HCT116 (cell line): ENCODE measurements at regions not wholly inside any gene's neighbourhood (a gene's known extent, or its start where the extent isn't known, plus 50 kb on each side); places are given as distances from the start of the nearest gene placed in this dataset.

Experiments
- CEBPB ChIP-seq: IDR thresholded peaks from 2 replicates; pipeline ENCODE4 v1.6.1; 2012; ENCODE audit warnings: low read depth
- EZH2phosphoT487 ChIP-seq: fragments of 200-600 bp; IDR thresholded peaks from 2 replicates; pipeline ENCODE4 v1.6.1; 2018; ENCODE audit warnings: antibody characterized with exemption, borderline replicate concordance
- POLR2A ChIP-seq: IDR thresholded peaks from 2 replicates; pipeline ENCODE4 v1.7.0; 2011; ENCODE audit warnings: borderline replicate concordance; ENCODE audit not compliant: insufficient read depth, insufficient read length; ENCODE audit errors: extremely low read depth
- POLR2AphosphoS5 ChIP-seq: IDR thresholded peaks from 2 replicates; pipeline ENCODE4 v1.6.1; 2011; ENCODE audit warnings: mild to moderate bottlenecking, low read depth, low read length, moderate library complexity
- SRF ChIP-seq: IDR thresholded peaks from 2 replicates; pipeline ENCODE4 v1.6.1; 2012; ENCODE audit warnings: low read depth
- YY1 ChIP-seq: IDR thresholded peaks from 2 replicates; pipeline ENCODE4 v1.6.1; 2011; ENCODE audit warnings: low read length, low read depth, moderate library complexity, mild to moderate bottlenecking; ENCODE audit not compliant: insufficient replicate concordance; ENCODE audit errors: extremely low read depth
- ZNF274 ChIP-seq: fragments of 200-500 bp; sonication (Bioruptor generic); IDR thresholded peaks from 2 replicates; pipeline ENCODE4 v1.6.1; 2014; ENCODE audit warnings: mild to moderate bottlenecking, low read depth, low read length, inconsistent platforms
- TF ChIP-seq, protein P1 (sequence below), 3 experiments: fragments of 200-600 bp in 1 of 3; sonication (generic) in 1 of 3; IDR thresholded peaks in 2 of 3; conservative IDR thresholded peaks in 1 of 3; 2 replicates each; pipeline ENCODE4 v1.5.1; 2012 to 2017; ENCODE audit warnings: low read depth in 2 of 3, low read length in 2 of 3, antibody characterized with exemption in 1 of 3, borderline replicate concordance in 1 of 3, control low read depth in 1 of 3, mild to moderate bottlenecking in 1 of 3, mixed read lengths in 1 of 3, mixed run types in 1 of 3, moderate library complexity in 1 of 3; ENCODE audit not compliant: insufficient read depth in 1 of 3
- TF ChIP-seq, protein P2 (sequence below): IDR thresholded peaks from 2 replicates; pipeline ENCODE4 v1.6.1; 2012
- TF ChIP-seq, protein P3 (sequence below): IDR thresholded peaks from 2 replicates; pipeline ENCODE4 v1.6.1; 2012; ENCODE audit warnings: low read depth
- TF ChIP-seq, protein P4 (sequence below): IDR thresholded peaks from 2 replicates; pipeline ENCODE4 v1.6.1; 2012
- TF ChIP-seq, protein P5 (sequence below): IDR thresholded peaks from 2 replicates; pipeline ENCODE4 v1.6.1; 2011; ENCODE audit warnings: mild to moderate bottlenecking, low read length, moderate library complexity; ENCODE audit not compliant: insufficient replicate concordance; ENCODE audit errors: extremely low read depth

DNA sequence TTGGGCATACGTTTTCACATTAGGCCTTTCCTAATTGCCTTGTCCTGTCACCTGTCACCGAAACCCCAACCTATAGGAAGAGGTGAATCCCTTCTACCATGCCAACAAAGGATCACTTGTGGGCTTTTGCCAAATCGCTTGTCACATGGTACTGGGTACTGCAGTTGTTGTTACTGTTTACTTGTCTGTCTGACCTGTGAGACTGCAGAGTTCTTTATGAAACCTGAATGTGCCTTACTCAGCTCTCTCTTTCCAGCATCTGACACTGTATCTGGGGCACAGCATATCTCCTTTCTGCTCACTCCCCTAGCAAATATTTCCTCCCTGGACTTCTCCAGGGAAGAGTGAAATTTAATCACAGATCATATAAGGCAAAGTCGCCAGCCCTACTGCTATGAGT is 1272.4 kb downstream of the CDH8 start:
- TF ChIP-seq POLR2A (no peak), SRF (no peak), EZH2phosphoT487 (no peak), ZNF274 (no peak), POLR2AphosphoS5 (no peak), CEBPB (no peak), YY1 (no peak)
- TF ChIP-seq, protein P1, sequence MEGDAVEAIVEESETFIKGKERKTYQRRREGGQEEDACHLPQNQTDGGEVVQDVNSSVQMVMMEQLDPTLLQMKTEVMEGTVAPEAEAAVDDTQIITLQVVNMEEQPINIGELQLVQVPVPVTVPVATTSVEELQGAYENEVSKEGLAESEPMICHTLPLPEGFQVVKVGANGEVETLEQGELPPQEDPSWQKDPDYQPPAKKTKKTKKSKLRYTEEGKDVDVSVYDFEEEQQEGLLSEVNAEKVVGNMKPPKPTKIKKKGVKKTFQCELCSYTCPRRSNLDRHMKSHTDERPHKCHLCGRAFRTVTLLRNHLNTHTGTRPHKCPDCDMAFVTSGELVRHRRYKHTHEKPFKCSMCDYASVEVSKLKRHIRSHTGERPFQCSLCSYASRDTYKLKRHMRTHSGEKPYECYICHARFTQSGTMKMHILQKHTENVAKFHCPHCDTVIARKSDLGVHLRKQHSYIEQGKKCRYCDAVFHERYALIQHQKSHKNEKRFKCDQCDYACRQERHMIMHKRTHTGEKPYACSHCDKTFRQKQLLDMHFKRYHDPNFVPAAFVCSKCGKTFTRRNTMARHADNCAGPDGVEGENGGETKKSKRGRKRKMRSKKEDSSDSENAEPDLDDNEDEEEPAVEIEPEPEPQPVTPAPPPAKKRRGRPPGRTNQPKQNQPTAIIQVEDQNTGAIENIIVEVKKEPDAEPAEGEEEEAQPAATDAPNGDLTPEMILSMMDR (IDR thresholded peaks at IDR 0.05 in 2 of 3, conservative IDR thresholded peaks at IDR 0.05 in 1 of 3; ENCODE audit: borderline replicate concordance in 1 of 3, insufficient read depth in 1 of 3, low read depth in 2 of 3, low read length in 2 of 3) = no peak
- TF ChIP-seq, protein P2, sequence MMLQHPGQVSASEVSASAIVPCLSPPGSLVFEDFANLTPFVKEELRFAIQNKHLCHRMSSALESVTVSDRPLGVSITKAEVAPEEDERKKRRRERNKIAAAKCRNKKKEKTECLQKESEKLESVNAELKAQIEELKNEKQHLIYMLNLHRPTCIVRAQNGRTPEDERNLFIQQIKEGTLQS = no peak
- TF ChIP-seq, protein P3, sequence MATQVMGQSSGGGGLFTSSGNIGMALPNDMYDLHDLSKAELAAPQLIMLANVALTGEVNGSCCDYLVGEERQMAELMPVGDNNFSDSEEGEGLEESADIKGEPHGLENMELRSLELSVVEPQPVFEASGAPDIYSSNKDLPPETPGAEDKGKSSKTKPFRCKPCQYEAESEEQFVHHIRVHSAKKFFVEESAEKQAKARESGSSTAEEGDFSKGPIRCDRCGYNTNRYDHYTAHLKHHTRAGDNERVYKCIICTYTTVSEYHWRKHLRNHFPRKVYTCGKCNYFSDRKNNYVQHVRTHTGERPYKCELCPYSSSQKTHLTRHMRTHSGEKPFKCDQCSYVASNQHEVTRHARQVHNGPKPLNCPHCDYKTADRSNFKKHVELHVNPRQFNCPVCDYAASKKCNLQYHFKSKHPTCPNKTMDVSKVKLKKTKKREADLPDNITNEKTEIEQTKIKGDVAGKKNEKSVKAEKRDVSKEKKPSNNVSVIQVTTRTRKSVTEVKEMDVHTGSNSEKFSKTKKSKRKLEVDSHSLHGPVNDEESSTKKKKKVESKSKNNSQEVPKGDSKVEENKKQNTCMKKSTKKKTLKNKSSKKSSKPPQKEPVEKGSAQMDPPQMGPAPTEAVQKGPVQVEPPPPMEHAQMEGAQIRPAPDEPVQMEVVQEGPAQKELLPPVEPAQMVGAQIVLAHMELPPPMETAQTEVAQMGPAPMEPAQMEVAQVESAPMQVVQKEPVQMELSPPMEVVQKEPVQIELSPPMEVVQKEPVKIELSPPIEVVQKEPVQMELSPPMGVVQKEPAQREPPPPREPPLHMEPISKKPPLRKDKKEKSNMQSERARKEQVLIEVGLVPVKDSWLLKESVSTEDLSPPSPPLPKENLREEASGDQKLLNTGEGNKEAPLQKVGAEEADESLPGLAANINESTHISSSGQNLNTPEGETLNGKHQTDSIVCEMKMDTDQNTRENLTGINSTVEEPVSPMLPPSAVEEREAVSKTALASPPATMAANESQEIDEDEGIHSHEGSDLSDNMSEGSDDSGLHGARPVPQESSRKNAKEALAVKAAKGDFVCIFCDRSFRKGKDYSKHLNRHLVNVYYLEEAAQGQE = no peak
- TF ChIP-seq, protein P4, sequence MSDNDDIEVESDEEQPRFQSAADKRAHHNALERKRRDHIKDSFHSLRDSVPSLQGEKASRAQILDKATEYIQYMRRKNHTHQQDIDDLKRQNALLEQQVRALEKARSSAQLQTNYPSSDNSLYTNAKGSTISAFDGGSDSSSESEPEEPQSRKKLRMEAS = no peak
- TF ChIP-seq, protein P5, sequence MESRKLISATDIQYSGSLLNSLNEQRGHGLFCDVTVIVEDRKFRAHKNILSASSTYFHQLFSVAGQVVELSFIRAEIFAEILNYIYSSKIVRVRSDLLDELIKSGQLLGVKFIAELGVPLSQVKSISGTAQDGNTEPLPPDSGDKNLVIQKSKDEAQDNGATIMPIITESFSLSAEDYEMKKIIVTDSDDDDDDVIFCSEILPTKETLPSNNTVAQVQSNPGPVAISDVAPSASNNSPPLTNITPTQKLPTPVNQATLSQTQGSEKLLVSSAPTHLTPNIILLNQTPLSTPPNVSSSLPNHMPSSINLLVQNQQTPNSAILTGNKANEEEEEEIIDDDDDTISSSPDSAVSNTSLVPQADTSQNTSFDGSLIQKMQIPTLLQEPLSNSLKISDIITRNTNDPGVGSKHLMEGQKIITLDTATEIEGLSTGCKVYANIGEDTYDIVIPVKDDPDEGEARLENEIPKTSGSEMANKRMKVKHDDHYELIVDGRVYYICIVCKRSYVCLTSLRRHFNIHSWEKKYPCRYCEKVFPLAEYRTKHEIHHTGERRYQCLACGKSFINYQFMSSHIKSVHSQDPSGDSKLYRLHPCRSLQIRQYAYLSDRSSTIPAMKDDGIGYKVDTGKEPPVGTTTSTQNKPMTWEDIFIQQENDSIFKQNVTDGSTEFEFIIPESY = no peak
